ENCODE measurements at regions not wholly inside any gene's neighbourhood (a gene's known extent, or its start where the extent isn't known, plus 50 kb on each side); places are given as distances from the start of the nearest gene placed in this dataset.

- TF ChIP-seq TEAD4 (IDR thresholded peaks at IDR 0.05) (no peak), CEBPB (IDR thresholded peaks at IDR 0.05) (no peak), MAX (IDR thresholded peaks at IDR 0.05) (no peak), RAD21 (IDR thresholded peaks at IDR 0.05; ENCODE audit: low read depth) (no peak), EP300 (IDR thresholded peaks at IDR 0.05; ENCODE audit: borderline replicate concordance) (no peak), NFIC (IDR thresholded peaks at IDR 0.05) (no peak), TAF1 (IDR thresholded peaks at IDR 0.05; ENCODE audit: low read depth) (no peak), FOXM1 (IDR thresholded peaks at IDR 0.05; ENCODE audit: borderline replicate concordance, low read depth) (no peak), YY1 (IDR thresholded peaks at IDR 0.05; ENCODE audit: low read depth) (no peak), ZBTB7A (IDR thresholded peaks at IDR 0.05; ENCODE audit: low read depth) (no peak), REST (IDR thresholded peaks at IDR 0.05; ENCODE audit: low read depth) (no peak)
Measured at GRCh38 chr18:10397004-10397403, 57.4 kb upstream of the APCDD1 start.

GRCh38 chr18:10398571-10398970, 55.9 kb upstream of the APCDD1 start:
- TF ChIP-seq CREB1 (IDR thresholded peaks at IDR 0.05; ENCODE audit: low read depth) (no peak), YY1 (IDR thresholded peaks at IDR 0.05; ENCODE audit: low read depth) (no peak), EP300 (IDR thresholded peaks at IDR 0.05; ENCODE audit: borderline replicate concordance) (no peak), REST (IDR thresholded peaks at IDR 0.05; ENCODE audit: low read depth) (no peak)

GRCh38 chr18:10399465-10399864, 55.0 kb upstream of the APCDD1 start:
- TF ChIP-seq FOXM1 (IDR thresholded peaks at IDR 0.05; ENCODE audit: borderline replicate concordance, low read depth): no peak
- TF ChIP-seq REST (IDR thresholded peaks at IDR 0.05; ENCODE audit: low read depth): no peak
- no peak for TF ChIP-seq ZBTB7A (IDR thresholded peaks at IDR 0.05; ENCODE audit: low read depth)
- TF ChIP-seq EGR1 (IDR thresholded peaks at IDR 0.05): no peak
- no peak for TF ChIP-seq USF1 (IDR thresholded peaks at IDR 0.05)
- no peak for TF ChIP-seq EP300 (IDR thresholded peaks at IDR 0.05; ENCODE audit: borderline replicate concordance)
- no peak for TF ChIP-seq TEAD4 (IDR thresholded peaks at IDR 0.05)
- TF ChIP-seq MAX (IDR thresholded peaks at IDR 0.05): no peak
- no peak for TF ChIP-seq CEBPB (IDR thresholded peaks at IDR 0.05)
- no peak for TF ChIP-seq RAD21 (IDR thresholded peaks at IDR 0.05; ENCODE audit: low read depth)
- TF ChIP-seq YY1 (IDR thresholded peaks at IDR 0.05; ENCODE audit: low read depth): no peak

GRCh38 chr18:10400534-10401307, 53.7 kb upstream of the APCDD1 start:
- TF ChIP-seq RAD21 (IDR thresholded peaks at IDR 0.05; ENCODE audit: low read depth) (no peak), MAX (IDR thresholded peaks at IDR 0.05) (no peak), FOXM1 (IDR thresholded peaks at IDR 0.05; ENCODE audit: borderline replicate concordance, low read depth) (no peak), REST (IDR thresholded peaks at IDR 0.05; ENCODE audit: low read depth) (no peak), ZBTB7A (IDR thresholded peaks at IDR 0.05; ENCODE audit: low read depth) (no peak), TCF12 (IDR thresholded peaks at IDR 0.05; ENCODE audit: low read depth) (no peak), USF1 (IDR thresholded peaks at IDR 0.05) (no peak), CEBPB (IDR thresholded peaks at IDR 0.05) (no peak), YY1 (IDR thresholded peaks at IDR 0.05; ENCODE audit: low read depth) (no peak), TEAD4 (IDR thresholded peaks at IDR 0.05) (no peak)

All from Ishikawa (cell line).